ENCODE measurements at regions not wholly inside any gene's neighbourhood (a gene's known extent, or its start where the extent isn't known, plus 50 kb on each side); places are given as distances from the start of the nearest gene placed in this dataset.
"Not testable (repeated sequence)": the region's sequence is repeated elsewhere in the genome, so short reads cannot be mapped to it uniquely, and the experiment has no call there.

DNA sequence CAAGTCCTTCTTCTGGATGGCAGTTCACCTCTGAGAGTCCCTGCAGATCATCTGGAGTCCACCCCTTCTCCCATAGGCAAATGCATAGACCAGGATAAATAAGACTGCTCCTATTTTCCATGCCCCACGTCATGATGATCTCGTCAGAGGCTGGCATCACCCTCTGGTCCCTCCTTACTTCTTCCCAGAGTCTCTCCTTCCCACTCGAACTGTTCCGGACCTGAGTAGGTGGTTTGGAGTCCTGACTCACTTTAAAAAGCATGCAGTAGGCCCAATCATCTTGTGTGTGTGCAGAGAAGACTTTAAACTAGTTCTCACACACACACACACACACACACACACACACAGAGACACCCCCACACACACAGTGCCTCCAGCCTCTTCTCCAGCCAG is 72.0 kb downstream of the SOX9 start:
- peaks cover 5% of the 10 kb centered on the region for H3K9me3 Mint-ChIP-seq
- peaks cover 2% of the 10 kb centered on the region for H3K36me3 Mint-ChIP-seq
- H3K27ac Mint-ChIP-seq, result no peak overlapping the region
- peaks cover 2% of the 10 kb centered on the region for H3K27me3 Mint-ChIP-seq
- H3K4me3 Mint-ChIP-seq, result no peak overlapping the region
- ATAC-seq (ENCODE audit: low read depth) (no peak), DNase-seq (ENCODE audit: low spot score in 2 of 2) (no peak)
- no peaks in the 10 kb centered on the region for H3K4me1 Mint-ChIP-seq

GRCh38 chr17:72193391-72194106 is 72.7 kb downstream of the SOX9 start:
- ATAC-seq (ENCODE audit: low read depth), result no peak
- H3K4me3 Mint-ChIP-seq, result no peak overlapping the region
- H3K4me1 Mint-ChIP-seq, result no peaks in the 10 kb centered on the region
- H3K36me3 Mint-ChIP-seq, result peaks cover 2% of the 10 kb centered on the region
- H3K27ac Mint-ChIP-seq, result no peak overlapping the region
- no peak for DNase-seq (ENCODE audit: low spot score in 2 of 2)
- H3K27me3 Mint-ChIP-seq, result peaks cover 2% of the 10 kb centered on the region
- H3K9me3 Mint-ChIP-seq, result peaks cover 5% of the 10 kb centered on the region

DNA sequence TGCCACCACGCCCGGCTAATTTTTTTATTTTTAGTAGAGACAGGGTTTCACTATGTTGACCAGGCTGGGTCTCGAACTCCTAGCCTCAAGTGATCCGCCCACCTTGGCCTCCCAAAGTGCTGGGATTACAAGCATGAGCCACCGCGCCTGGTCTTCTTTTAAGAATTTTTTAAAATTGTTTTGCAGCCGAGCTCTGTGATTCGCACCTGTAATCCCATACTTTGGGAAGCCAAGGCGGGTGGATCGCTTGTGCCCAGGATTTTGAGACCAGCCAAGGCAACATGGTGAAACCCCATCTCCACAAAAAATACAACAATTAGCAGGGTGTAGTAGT is 73.3 kb downstream of the SOX9 start:
- H3K4me3 Mint-ChIP-seq; ATAC-seq (ENCODE audit: low read depth); H3K27ac Mint-ChIP-seq; DNase-seq (ENCODE audit: low spot score in 2 of 2); H3K36me3 Mint-ChIP-seq; H3K27me3 Mint-ChIP-seq; H3K4me1 Mint-ChIP-seq; H3K9me3 Mint-ChIP-seq: not testable (repeated sequence)

GRCh38 chr17:72199256-72199655 is 78.4 kb downstream of the SOX9 start:
- Mint-ChIP-seq H3K27ac (no peak overlapping the region), H3K36me3 (peaks cover 2% of the 10 kb centered on the region), H3K27me3 (no peaks in the 10 kb centered on the region), H3K4me3 (no peak overlapping the region), H3K4me1 (no peaks in the 10 kb centered on the region), H3K9me3 (peaks cover 8% of the 10 kb centered on the region)
- DNase-seq (ENCODE audit: low spot score in 2 of 2) (no peak), ATAC-seq (ENCODE audit: low read depth) (no peak)

DNA sequence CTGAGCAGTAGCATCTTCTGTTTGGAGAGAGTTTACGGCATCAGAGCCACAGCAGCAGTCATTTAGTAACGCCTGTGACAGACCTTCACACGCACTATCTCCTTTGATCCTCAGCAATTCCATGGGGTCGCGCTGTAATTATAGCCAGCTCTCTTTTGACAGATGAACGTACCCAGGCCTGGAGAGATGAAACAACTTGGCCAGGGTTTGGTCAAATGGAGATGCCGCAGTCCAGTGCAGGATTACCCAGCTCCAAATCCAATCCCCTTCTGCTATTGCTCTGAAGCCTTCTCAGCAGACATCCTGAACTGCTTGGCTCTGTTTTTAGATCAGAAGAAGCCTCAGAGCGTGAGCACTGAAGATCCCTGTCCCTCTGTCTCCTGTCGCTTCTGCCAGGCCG is 83.9 kb downstream of the SOX9 start:
- peaks cover 5% of the 10 kb centered on the region for H3K9me3 Mint-ChIP-seq
- no peak for ATAC-seq (ENCODE audit: low read depth)

GRCh38 chr17:72205357-72205756 is 84.5 kb downstream of the SOX9 start:
- no peak for DNase-seq (ENCODE audit: low spot score in 2 of 2)
- H3K36me3 Mint-ChIP-seq, result no peaks in the 10 kb centered on the region
- H3K27me3 Mint-ChIP-seq, result peaks cover 1% of the 10 kb centered on the region
- no peak overlapping the region for H3K4me3 Mint-ChIP-seq
- no peaks in the 10 kb centered on the region for H3K4me1 Mint-ChIP-seq
- H3K9me3 Mint-ChIP-seq, result peaks cover 5% of the 10 kb centered on the region
- no peak overlapping the region for H3K27ac Mint-ChIP-seq
- ATAC-seq (ENCODE audit: low read depth), result no peak

More for the DNA sequence above, 83.9 kb downstream of the SOX9 start:
- no peak overlapping the region for H3K27ac Mint-ChIP-seq
- H3K4me3 Mint-ChIP-seq, result no peak overlapping the region
- DNase-seq (ENCODE audit: low spot score in 2 of 2), result no peak
- no peaks in the 10 kb centered on the region for H3K36me3 Mint-ChIP-seq
- peaks cover 1% of the 10 kb centered on the region for H3K27me3 Mint-ChIP-seq
- no peaks in the 10 kb centered on the region for H3K4me1 Mint-ChIP-seq

GRCh38 chr17:72205822-72206221 is 85.0 kb downstream of the SOX9 start:
- no peak overlapping the region for H3K27ac Mint-ChIP-seq
- peaks cover 5% of the 10 kb centered on the region for H3K9me3 Mint-ChIP-seq
- DNase-seq (ENCODE audit: low spot score in 2 of 2), result no peak
- peaks cover 1% of the 10 kb centered on the region for H3K27me3 Mint-ChIP-seq
- no peak overlapping the region for H3K4me3 Mint-ChIP-seq
- ATAC-seq (ENCODE audit: low read depth), result no peak
- no peaks in the 10 kb centered on the region for H3K36me3 Mint-ChIP-seq
- no peaks in the 10 kb centered on the region for H3K4me1 Mint-ChIP-seq

- no peak overlapping the region for H3K27ac Mint-ChIP-seq
- DNase-seq (ENCODE audit: low spot score in 2 of 2) (no peak), ATAC-seq (ENCODE audit: low read depth) (no peak)
- H3K4me1 Mint-ChIP-seq, result no peaks in the 10 kb centered on the region
- peaks cover 1% of the 10 kb centered on the region for H3K27me3 Mint-ChIP-seq
- H3K4me3 Mint-ChIP-seq, result no peak overlapping the region
- no peaks in the 10 kb centered on the region for H3K36me3 Mint-ChIP-seq
- peaks cover 5% of the 10 kb centered on the region for H3K9me3 Mint-ChIP-seq
These were observed 85.6 kb downstream of the SOX9 start for GRCh38 chr17:72206376-72206775.

DNA sequence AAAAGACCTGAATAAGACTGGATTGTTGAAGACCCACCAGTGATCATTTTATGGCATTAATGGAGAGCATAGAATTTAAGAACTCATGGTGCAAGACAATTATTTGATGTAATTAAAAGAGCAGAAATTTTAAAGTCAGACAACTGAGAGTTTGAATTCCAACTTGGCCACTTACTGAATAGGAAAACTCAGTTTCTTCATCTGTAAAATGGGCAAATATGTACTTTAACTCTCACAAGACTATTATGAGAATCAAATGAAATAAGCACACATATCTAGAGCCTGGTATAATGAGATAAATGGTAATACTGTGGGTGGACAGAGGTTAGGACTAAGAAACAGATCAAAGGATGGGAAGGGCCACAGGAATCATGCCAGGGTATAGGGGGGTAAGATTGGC is 88.0 kb downstream of the SOX9 start:
- Mint-ChIP-seq H3K36me3 (no peaks in the 10 kb centered on the region), H3K27me3 (peaks cover 1% of the 10 kb centered on the region), H3K4me3 (no peak overlapping the region), H3K4me1 (no peaks in the 10 kb centered on the region), H3K27ac (no peak overlapping the region), H3K9me3 (peaks cover 2% of the 10 kb centered on the region)
- ATAC-seq (ENCODE audit: low read depth) (no peak), DNase-seq (ENCODE audit: low spot score in 2 of 2) (no peak)

DNA sequence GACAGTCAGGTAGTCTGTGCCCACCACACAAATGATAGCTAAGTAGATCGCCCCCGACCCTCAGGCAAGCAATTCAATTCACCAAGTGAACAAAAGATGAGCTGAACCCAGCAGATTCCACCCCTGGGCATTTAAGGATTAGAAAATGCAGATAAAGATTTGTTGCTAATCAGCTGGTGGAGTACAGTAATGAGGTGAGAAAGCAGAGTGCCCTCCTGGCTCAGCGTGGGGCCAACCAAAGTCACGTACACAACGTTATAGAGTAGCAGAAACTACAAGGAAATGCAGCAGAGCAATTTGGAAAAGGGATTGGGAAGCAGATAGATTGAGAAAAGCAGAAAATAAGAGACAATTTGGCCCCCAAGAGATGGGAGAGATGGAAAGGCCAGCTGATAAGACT is 91.2 kb downstream of the SOX9 start:
- Mint-ChIP-seq H3K4me1 (no peaks in the 10 kb centered on the region), H3K27me3 (no peaks in the 10 kb centered on the region), H3K36me3 (no peaks in the 10 kb centered on the region), H3K27ac (no peak overlapping the region), H3K4me3 (no peak overlapping the region), H3K9me3 (peaks cover 2% of the 10 kb centered on the region)
- DNase-seq (ENCODE audit: low spot score in 2 of 2) (no peak), ATAC-seq (ENCODE audit: low read depth) (no peak)

GRCh38 chr17:72215490-72215889 is 94.7 kb downstream of the SOX9 start:
- H3K36me3 Mint-ChIP-seq, result no peaks in the 10 kb centered on the region

GRCh38 chr17:72215928-72216327 is 95.1 kb downstream of the SOX9 start:
- Mint-ChIP-seq H3K36me3 (no peaks in the 10 kb centered on the region), H3K9me3 (no peaks in the 10 kb centered on the region), H3K4me1 (no peaks in the 10 kb centered on the region), H3K4me3 (no peak overlapping the region), H3K27ac (no peak overlapping the region), H3K27me3 (peaks cover 13% of the 10 kb centered on the region)
- no peak for DNase-seq (ENCODE audit: low spot score in 2 of 2)
- ATAC-seq (ENCODE audit: low read depth), result no peak

More at GRCh38 chr17:72215490-72215889, 94.7 kb downstream of the SOX9 start:
- H3K27ac Mint-ChIP-seq, result no peak overlapping the region
- no peaks in the 10 kb centered on the region for H3K9me3 Mint-ChIP-seq
- peaks cover 11% of the 10 kb centered on the region for H3K27me3 Mint-ChIP-seq
- H3K4me1 Mint-ChIP-seq, result no peaks in the 10 kb centered on the region
- DNase-seq (ENCODE audit: low spot score in 2 of 2) (no peak), ATAC-seq (ENCODE audit: low read depth) (no peak)
- H3K4me3 Mint-ChIP-seq, result no peak overlapping the region

GRCh38 chr17:72219137-72219823 is 98.5 kb downstream of the SOX9 start:
- H3K4me1 Mint-ChIP-seq, result no peaks in the 10 kb centered on the region
- H3K27ac Mint-ChIP-seq, result no peak overlapping the region
- H3K27me3 Mint-ChIP-seq, result peaks cover 14% of the 10 kb centered on the region
- no peak overlapping the region for H3K4me3 Mint-ChIP-seq
- no peak for DNase-seq (ENCODE audit: low spot score in 2 of 2)
- H3K36me3 Mint-ChIP-seq, result no peaks in the 10 kb centered on the region
- no peak for ATAC-seq (ENCODE audit: low read depth)
- H3K9me3 Mint-ChIP-seq, result no peaks in the 10 kb centered on the region

DNA sequence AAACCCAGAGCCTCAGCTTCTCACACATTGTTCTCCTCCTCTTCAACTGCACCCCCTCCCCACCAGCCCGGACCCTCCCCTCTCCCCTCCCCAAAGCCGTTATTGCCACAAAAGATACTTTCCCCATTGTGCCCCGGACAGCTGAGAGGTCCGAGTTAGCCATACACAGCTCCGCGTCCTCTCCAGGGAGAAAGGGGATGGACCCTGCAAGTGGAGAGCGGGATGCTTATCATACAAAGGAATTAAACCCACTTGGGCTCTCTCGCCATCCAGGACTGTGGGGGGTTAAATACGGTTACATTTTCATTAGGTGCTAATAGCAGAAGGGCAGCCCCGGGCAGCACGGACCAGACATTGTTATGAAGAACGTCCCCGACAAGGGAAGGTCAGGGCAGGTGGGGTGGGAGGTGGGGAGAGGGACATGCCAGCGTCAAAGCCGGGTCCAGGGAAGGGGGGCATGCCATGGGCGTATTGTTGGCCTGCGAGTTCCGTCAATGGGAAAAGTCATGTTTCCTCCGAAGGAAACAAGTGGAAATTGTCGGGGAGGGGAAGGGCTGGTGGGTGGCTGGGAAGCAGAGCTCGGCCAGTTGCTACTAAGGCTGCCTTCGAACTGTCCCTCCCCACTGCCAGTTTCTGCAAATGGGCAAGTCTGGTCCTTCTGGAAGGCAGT is 99.1 kb downstream of the SOX9 start:
- H3K27me3 Mint-ChIP-seq, result peaks cover 14% of the 10 kb centered on the region
- no peaks in the 10 kb centered on the region for H3K36me3 Mint-ChIP-seq
- DNase-seq (ENCODE audit: low spot score in 2 of 2), result no peak
- H3K9me3 Mint-ChIP-seq, result no peaks in the 10 kb centered on the region
- no peak for ATAC-seq (ENCODE audit: low read depth)
- no peak overlapping the region for H3K4me3 Mint-ChIP-seq
- H3K4me1 Mint-ChIP-seq, result no peaks in the 10 kb centered on the region
- no peak overlapping the region for H3K27ac Mint-ChIP-seq
